H1 (cell line): ENCODE measurements at regions not wholly inside any gene's neighbourhood (a gene's known extent, or its start where the extent isn't known, plus 50 kb on each side); places are given as distances from the start of the nearest gene placed in this dataset.

Experiments
- CTCF ChIA-PET: fragments of 300-600 bp; sonication (Branson Sonifier 250); formaldehyde crosslinking; loops from one replicate; lab custom pipeline; 2021; ENCODE audit not compliant: partially characterized antibody; lab: Charles Lee
- POLR2A ChIA-PET: fragments of 300-600 bp; sonication (Branson Sonifier 250); formaldehyde crosslinking; loops from one replicate; lab custom pipeline; 2021; ENCODE audit warnings: inconsistent platforms; ENCODE audit not compliant: partially characterized antibody; lab: Charles Lee
- DNase-seq, 2 experiments: peaks; one replicate each; pipeline versions ENCODE4 v3.0.0 to v3.0.0-alpha.2; 2010 to 2022; ENCODE audit warnings: low spot score in 2 of 2, low read depth in 1 of 2, mixed read lengths in 1 of 2
- FAIRE-seq: peaks from 2 replicates; lab custom pipeline; 2011; peaks lifted over from hg19 to GRCh38; lab: Jason Lieb, UNC
- H2AFZ ChIP-seq: 2 replicates; pipeline ENCODE4 v1.8.1; 2012; ENCODE audit warnings: low read length, inconsistent platforms
- H2AK5ac ChIP-seq: 2 replicates; pipeline ENCODE4 v1.6.1; 2013; ENCODE audit warnings: low read depth, low read length
- H2BK120ac ChIP-seq: replicated peaks from 2 replicates; pipeline ENCODE3; 2013; ENCODE audit warnings: low read depth, low read length, inconsistent platforms
- H2BK12ac ChIP-seq: 2 replicates; pipeline ENCODE4 v1.6.1; 2013; ENCODE audit warnings: low read depth, low read length
- H2BK15ac ChIP-seq: 2 replicates; pipeline ENCODE4 v1.6.1; 2013; ENCODE audit warnings: low read length
- H2BK20ac ChIP-seq: 2 replicates; pipeline ENCODE4 v1.6.1; 2013; ENCODE audit warnings: low read length
- H2BK5ac ChIP-seq: 2 replicates; pipeline ENCODE4 v1.6.1; 2013; ENCODE audit warnings: low read depth, low read length
- H3K14ac ChIP-seq: 2 replicates; pipeline ENCODE4 v1.6.1; 2013; ENCODE audit warnings: inconsistent platforms; ENCODE audit not compliant: insufficient read length
- H3K18ac ChIP-seq: 2 replicates; pipeline ENCODE4 v1.6.1; 2013; ENCODE audit warnings: low read length; ENCODE audit errors: extremely low read depth
- H3K23ac ChIP-seq: 2 replicates; pipeline ENCODE4 v1.6.1; 2013; ENCODE audit warnings: inconsistent platforms; ENCODE audit not compliant: insufficient read length
- H3K23me2 ChIP-seq: 2 replicates; pipeline ENCODE4 v1.6.1; 2013; ENCODE audit warnings: low read depth, low read length
- H3K27ac ChIP-seq: 2 replicates; pipeline ENCODE4 v1.6.1; 2011; ENCODE audit warnings: low read depth, low read length, inconsistent platforms
- H3K27me3 ChIP-seq, 4 experiments: replicated peaks in 1 of 4; 1 replicate in 1 of 4; 2 replicates in 3 of 4; pipeline versions ENCODE4 v1.6.1 to v1.8.1; 2011 to 2013; ENCODE audit warnings: low read length in 3 of 4, mild to moderate bottlenecking in 3 of 4, inconsistent platforms in 2 of 4, mixed read lengths in 2 of 4, moderate library complexity in 1 of 4; ENCODE audit not compliant: control insufficient read depth in 3 of 4, insufficient read depth in 3 of 4; ENCODE audit errors: extremely low read depth in 1 of 4
- H3K36me3 ChIP-seq, 4 experiments: 2 replicates each; pipeline versions ENCODE4 v1.6.1 to v1.8.1; 2011 to 2013; ENCODE audit warnings: mild to moderate bottlenecking in 4 of 4, low read length in 3 of 4, moderate library complexity in 2 of 4, control low read depth in 1 of 4, inconsistent platforms in 1 of 4; ENCODE audit not compliant: insufficient read depth in 4 of 4, control insufficient read depth in 2 of 4
- H3K4ac ChIP-seq: replicated peaks from 2 replicates; pipeline ENCODE3; 2013; ENCODE audit warnings: low read length, low read depth, mixed read lengths, inconsistent platforms; ENCODE audit not compliant: insufficient read length
- H3K4me1 ChIP-seq, 4 experiments: replicated peaks in 1 of 4; 1 replicate in 1 of 4; 2 replicates in 3 of 4; pipeline versions ENCODE4 v1.6.1 to v1.8.1; 2011 to 2013; ENCODE audit warnings: low read length in 3 of 4, inconsistent platforms in 2 of 4, mixed read lengths in 1 of 4; ENCODE audit not compliant: insufficient read depth in 4 of 4, control insufficient read depth in 3 of 4
- H3K4me2 ChIP-seq, 2 experiments: 2 replicates each; pipeline versions ENCODE4 v1.6.1 to v1.8.1; 2011 to 2013; ENCODE audit warnings: low read depth in 2 of 2, low read length in 2 of 2, control low read depth in 1 of 2, inconsistent platforms in 1 of 2, mild to moderate bottlenecking in 1 of 2; ENCODE audit not compliant: insufficient read depth in 1 of 2
- H3K4me3 ChIP-seq, 4 experiments: fragments of 200-600, 300-600 bp in 1 of 4; sonication (generic), shearing (Covaris generic), sonication (Bioruptor Twin) in 1 of 4; 2 replicates each; pipeline versions ENCODE4 v1.5.1 to v1.8.1; 2011 to 2016; ENCODE audit warnings: low read length in 4 of 4, low read depth in 3 of 4, control low read depth in 2 of 4, inconsistent platforms in 2 of 4, mild to moderate bottlenecking in 2 of 4, mixed read lengths in 1 of 4, moderate library complexity in 1 of 4; ENCODE audit not compliant: insufficient read depth in 2 of 4; ENCODE audit errors: extremely low read depth in 1 of 4
- H3K56ac ChIP-seq: replicated peaks from 2 replicates; pipeline ENCODE3; 2013; ENCODE audit warnings: low read depth, mild to moderate bottlenecking, mixed read lengths, low read length, inconsistent platforms; ENCODE audit not compliant: insufficient read length
- H3K79me1 ChIP-seq: 2 replicates; pipeline ENCODE4 v1.6.1; 2013; ENCODE audit warnings: low read depth, low read length, control low read depth
- H3K79me2 ChIP-seq, 2 experiments: 2 replicates each; pipeline versions ENCODE4 v1.6.1 to v1.8.1; 2012 to 2013; ENCODE audit warnings: low read length in 2 of 2, mild to moderate bottlenecking in 2 of 2, inconsistent platforms in 1 of 2; ENCODE audit not compliant: insufficient read depth in 2 of 2, control insufficient read depth in 1 of 2
- H3K9ac ChIP-seq, 4 experiments: replicated peaks in 1 of 4; 1 replicate in 1 of 4; 2 replicates in 3 of 4; pipeline versions ENCODE4 v1.6.1 to v1.8.1; 2011 to 2013; ENCODE audit warnings: low read depth in 3 of 4, low read length in 3 of 4, control low read depth in 2 of 4, mild to moderate bottlenecking in 2 of 4, moderate library complexity in 2 of 4, inconsistent platforms in 1 of 4; ENCODE audit errors: extremely low read depth in 1 of 4
- H3K9me3 ChIP-seq, 2 experiments: 2 replicates each; pipeline versions ENCODE4 v1.6.1 to v1.8.1; 2012 to 2013; ENCODE audit warnings: mild to moderate bottlenecking in 2 of 2, moderate library complexity in 2 of 2, control low read depth in 1 of 2, inconsistent platforms in 1 of 2, low read depth in 1 of 2, low read length in 1 of 2, mixed read lengths in 1 of 2; ENCODE audit not compliant: insufficient read depth in 2 of 2
- H4K20me1 ChIP-seq, 2 experiments: replicated peaks in 1 of 2; 2 replicates each; pipeline versions ENCODE3 to v1.8.1; 2011 to 2013; ENCODE audit warnings: inconsistent platforms in 2 of 2, low read length in 2 of 2, mild to moderate bottlenecking in 1 of 2; ENCODE audit not compliant: insufficient read depth in 2 of 2, control insufficient read depth in 1 of 2
- H4K5ac ChIP-seq: 2 replicates; pipeline ENCODE4 v1.6.1; 2013; ENCODE audit warnings: low read length, low read depth, mixed read lengths, inconsistent platforms; ENCODE audit not compliant: insufficient read length
- H4K8ac ChIP-seq: 2 replicates; pipeline ENCODE4 v1.8.0; 2013; ENCODE audit warnings: mild to moderate bottlenecking, moderate library complexity, low read length, inconsistent platforms; ENCODE audit not compliant: insufficient read depth; ENCODE audit errors: extremely low read depth
- H4K91ac ChIP-seq: replicated peaks from 2 replicates; pipeline ENCODE3; 2013; ENCODE audit warnings: low read length, mixed read lengths, inconsistent platforms; ENCODE audit not compliant: insufficient read length
- BCL11A ChIP-seq, 2 experiments: IDR thresholded peaks; one replicate each; pipeline ENCODE4 v1.6.1; 2011; ENCODE audit warnings: low read depth in 2 of 2, low read length in 2 of 2, mild to moderate bottlenecking in 2 of 2
- BRCA1 ChIP-seq: IDR thresholded peaks from 2 replicates; pipeline ENCODE4 v1.6.1; 2012; ENCODE audit warnings: low read depth, low read length, improper control_type of control experiment
- JUN ChIP-seq: IDR thresholded peaks from 2 replicates; pipeline ENCODE4 v1.6.1; 2011; ENCODE audit warnings: low read depth, mild to moderate bottlenecking, improper control_type of control experiment, low read length
- KDM5A ChIP-seq: fragments of 200-600 bp; IDR thresholded peaks from 2 replicates; pipeline ENCODE4 v1.7.1; 2012; ENCODE audit warnings: mild to moderate bottlenecking, low read length, inconsistent platforms, mixed read lengths
- POLR2A ChIP-seq, 2 experiments: IDR thresholded peaks; 1 replicate in 1 of 2; 2 replicates in 1 of 2; pipeline ENCODE4 v1.6.1; 2011; ENCODE audit warnings: low read depth in 2 of 2, low read length in 2 of 2, mild to moderate bottlenecking in 2 of 2; ENCODE audit errors: control extremely low read depth in 1 of 2
- TBP ChIP-seq: IDR thresholded peaks from 2 replicates; pipeline ENCODE4 v1.6.1; 2011; ENCODE audit warnings: low read depth, low read length, improper control_type of control experiment
- WGBS, 2 experiments: shearing (Covaris generic) in 1 of 2; methylation state at CpG; one replicate each; pipeline versions ENCODE4 v1.1.6 to v1.1.7; 2013 to 2015; ENCODE audit warnings: low lambda C conversion rate in 2 of 2, mixed read lengths in 2 of 2, inconsistent platforms in 1 of 2, low coverage in 1 of 2, missing lambda C conversion rate in 1 of 2; ENCODE audit not compliant: insufficient replicate concordance in 2 of 2, insufficient coverage in 1 of 2, insufficient read length in 1 of 2; ENCODE audit errors: extremely low coverage in 1 of 2, missing lambda C conversion rate in 1 of 2; 5-methylcytosine and 5-hydroxymethylcytosine counted together

DNA sequence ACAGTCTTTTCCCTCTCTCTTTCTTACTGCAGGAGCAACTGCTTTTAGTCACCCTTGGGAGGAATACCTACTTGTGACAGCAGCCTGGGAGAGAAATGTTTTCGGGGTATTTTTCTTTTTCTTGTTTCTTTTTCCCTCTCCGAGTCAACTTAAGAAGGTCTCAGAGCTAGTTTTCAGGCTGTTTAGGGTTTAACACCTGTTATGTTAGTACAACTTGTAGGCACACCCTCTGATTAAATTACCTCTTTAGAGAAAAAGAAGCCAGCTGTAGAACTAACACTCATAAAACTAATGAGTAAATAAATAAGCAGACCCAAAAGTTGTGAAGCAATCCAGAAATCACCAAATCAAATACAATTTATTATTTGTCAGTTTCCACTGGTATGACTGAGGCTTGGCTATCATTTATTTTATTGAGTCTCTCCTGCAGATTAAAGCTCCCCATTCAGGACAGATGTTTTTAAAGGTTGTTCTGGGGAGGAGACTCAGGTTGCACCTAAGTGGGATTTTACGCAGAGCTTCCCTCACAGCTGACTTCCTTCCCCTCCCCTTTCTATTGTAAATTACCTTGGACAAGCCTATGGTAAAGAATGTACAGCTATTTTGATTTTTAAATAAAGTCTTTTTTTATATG, 112.5 kb downstream of the FOXB1 start:
- peaks cover 4% of the 10 kb centered on the region; the same call in 1 of the 2 replicates for H3K23me2 ChIP-seq
- H4K91ac ChIP-seq = no peak overlapping the region
- H3K56ac ChIP-seq = no peak overlapping the region
- H3K23ac ChIP-seq = no peak overlapping the region
- no peaks in the 10 kb centered on the region for H3K79me2 ChIP-seq
- no peak overlapping the region for H2AFZ ChIP-seq
- POLR2A ChIA-PET = interaction anchor here (0.9 kb wide), 1 partner anchor 22 kb away, joined by 3 read pairs; no protein-coding TSS in a partner anchor
- peaks cover 7 to 33% (median 27%) of the 10 kb centered on the region in 4 experiments for H3K4me1 ChIP-seq
- H3K27ac ChIP-seq = no peak overlapping the region
- H4K5ac ChIP-seq = no peak overlapping the region
- H2BK12ac ChIP-seq = no peak overlapping the region
- WGBS, 2 experiments = 58% methylated on average over 3 of the region's 3 CpGs; no CpG with 5 or more reads in 1 of the 2 experiments
- H2AK5ac ChIP-seq = no peak overlapping the region
- H2BK120ac ChIP-seq = no peak overlapping the region
- H3K4ac ChIP-seq = no peak overlapping the region
- H2BK5ac ChIP-seq = no peak overlapping the region
- FAIRE-seq (no peak), DNase-seq (no peak)
- H3K36me3 ChIP-seq = no peaks in the 10 kb centered on the region
- H3K9me3 ChIP-seq = no peaks in the 10 kb centered on the region
- no peaks in the 10 kb centered on the region for H4K20me1 ChIP-seq
- H4K8ac ChIP-seq = no peak overlapping the region
- H3K4me3 ChIP-seq = peak overlapping the region in 1 of 4 experiments; percentile 23; a peak in 1 of 8 replicates
- no peaks in the 10 kb centered on the region for H3K79me1 ChIP-seq
- no peaks in the 10 kb centered on the region; a peak in 2 of 7 replicates for H3K27me3 ChIP-seq
- H3K14ac ChIP-seq = no peak overlapping the region
- H3K9ac ChIP-seq = no peak overlapping the region
- no peak overlapping the region for H2BK20ac ChIP-seq
- peak overlapping the region; percentile 2 to 15; a peak in 1 of 4 replicates for H3K4me2 ChIP-seq
- H3K18ac ChIP-seq = no peak overlapping the region
- no peak overlapping the region for H2BK15ac ChIP-seq
- CTCF ChIA-PET = interaction anchor here (0.5 to 1.5 kb wide), 6 partner anchors 11 to 392 kb away, joined by 3 to 4 read pairs (median 3); no protein-coding TSS in a partner anchor
- TF ChIP-seq KDM5A (no peak), BRCA1 (no peak), POLR2A (IDR thresholded peaks at IDR 0.05; ENCODE audit: control extremely low read depth in 1 of 2, low read depth in 2 of 2, low read length in 2 of 2) (no peak), JUN (no peak), BCL11A (IDR thresholded peaks at IDR 0.05; ENCODE audit: low read depth in 2 of 2, low read length in 2 of 2) (no peak), TBP (no peak)
